Astrocyte of the cerebellum (primary cell): ENCODE measurements at regions not wholly inside any gene's neighbourhood (a gene's known extent, or its start where the extent isn't known, plus 50 kb on each side); places are given as distances from the start of the nearest gene placed in this dataset.

Source experiments
- DNase-seq: peaks from one replicate; pipeline ENCODE4 v3.0.0-alpha.2; 2011; ENCODE audit warnings: low read depth
- H3K4me3 ChIP-seq: 2 replicates; pipeline ENCODE4 v1.5.1; 2011; ENCODE audit warnings: mild to moderate bottlenecking, low read depth, low read length, moderate library complexity
- CTCF ChIP-seq: IDR thresholded peaks from 2 replicates; pipeline ENCODE4 v1.5.1; 2012; ENCODE audit warnings: low read length, low read depth, moderate library complexity, mild to moderate bottlenecking; ENCODE audit errors: missing control alignments
- in situ Hi-C: cut with HindIII; loops from 2 replicates; pipeline ENCODE4 v1.10.0; 2017; ENCODE audit warnings: low sequenced_read_pairs

GRCh38 chr9:27664121-27664779 lies 91.0 kb upstream of the C9orf72 start:
- in situ Hi-C loops = loop anchor here (5.0 kb wide), 1 partner anchor 53 kb away; no protein-coding TSS in a partner anchor
- no peak for TF ChIP-seq CTCF
- H3K4me3 ChIP-seq = no peak overlapping the region
- DNase-seq = no peak

- no peak overlapping the region for H3K4me3 ChIP-seq
- no peak for DNase-seq
- in situ Hi-C loops = no loop called here
- no peak for TF ChIP-seq CTCF
Observed at GRCh38 chr9:27665136-27665535, 91.9 kb upstream of the C9orf72 start.

- TF ChIP-seq CTCF = no peak
- no peak for DNase-seq
- in situ Hi-C loops = no loop called here
- no peak overlapping the region for H3K4me3 ChIP-seq
Observed at GRCh38 chr9:27668280-27668679, 95.0 kb upstream of the C9orf72 start.

GRCh38 chr9:27671636-27672035 lies 98.4 kb upstream of the C9orf72 start:
- in situ Hi-C loops = no loop called here
- no peak for TF ChIP-seq CTCF
- no peak overlapping the region for H3K4me3 ChIP-seq
- DNase-seq = no peak

GRCh38 chr9:27672718-27673117 lies 99.4 kb upstream of the C9orf72 start:
- no peak overlapping the region for H3K4me3 ChIP-seq
- TF ChIP-seq CTCF = no peak
- no peak for DNase-seq
- in situ Hi-C loops = no loop called here

GRCh38 chr9:27673641-27674040 lies 100.4 kb upstream of the C9orf72 start:
- H3K4me3 ChIP-seq = no peak overlapping the region
- no peak for TF ChIP-seq CTCF
- no peak for DNase-seq
- in situ Hi-C loops = no loop called here
